Urothelium cell line (cell line): ENCODE measurements at regions not wholly inside any gene's neighbourhood (a gene's known extent, or its start where the extent isn't known, plus 50 kb on each side); places are given as distances from the start of the nearest gene placed in this dataset.
"Not testable (repeated sequence)": the region's sequence is repeated elsewhere in the genome, so short reads cannot be mapped to it uniquely, and the experiment has no call there.

ENCODE experiments used
- DNase-seq: peaks from one replicate; pipeline ENCODE4 v3.0.0; 2011; ENCODE audit warnings: low spot score, mixed read lengths
- FAIRE-seq: peaks from 2 replicates; lab custom pipeline; 2011; peaks lifted over from hg19 to GRCh38; lab: Jason Lieb, UNC

DNA sequence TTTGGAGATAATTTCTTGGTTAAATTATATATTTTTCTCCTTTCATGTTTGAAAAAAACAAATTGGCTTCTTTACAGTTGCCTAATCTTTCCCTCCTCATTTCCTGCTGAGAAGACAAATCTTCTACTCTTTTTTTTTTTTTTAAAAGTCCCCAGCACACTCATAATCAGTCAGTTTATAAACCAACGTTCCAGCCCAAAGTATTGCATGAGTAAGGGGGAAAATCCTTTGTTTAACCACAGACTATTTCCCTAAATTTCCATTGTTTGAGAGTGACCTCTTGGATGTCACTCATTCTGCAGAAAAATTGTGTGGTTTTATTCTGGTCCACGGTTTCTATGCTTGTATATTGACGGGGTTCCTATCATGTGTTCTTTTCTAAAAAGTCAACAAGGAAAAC is 55.1 kb upstream of the TLR4 start:
- DNase-seq (peak; percentile 10), FAIRE-seq (no peak)

DNA sequence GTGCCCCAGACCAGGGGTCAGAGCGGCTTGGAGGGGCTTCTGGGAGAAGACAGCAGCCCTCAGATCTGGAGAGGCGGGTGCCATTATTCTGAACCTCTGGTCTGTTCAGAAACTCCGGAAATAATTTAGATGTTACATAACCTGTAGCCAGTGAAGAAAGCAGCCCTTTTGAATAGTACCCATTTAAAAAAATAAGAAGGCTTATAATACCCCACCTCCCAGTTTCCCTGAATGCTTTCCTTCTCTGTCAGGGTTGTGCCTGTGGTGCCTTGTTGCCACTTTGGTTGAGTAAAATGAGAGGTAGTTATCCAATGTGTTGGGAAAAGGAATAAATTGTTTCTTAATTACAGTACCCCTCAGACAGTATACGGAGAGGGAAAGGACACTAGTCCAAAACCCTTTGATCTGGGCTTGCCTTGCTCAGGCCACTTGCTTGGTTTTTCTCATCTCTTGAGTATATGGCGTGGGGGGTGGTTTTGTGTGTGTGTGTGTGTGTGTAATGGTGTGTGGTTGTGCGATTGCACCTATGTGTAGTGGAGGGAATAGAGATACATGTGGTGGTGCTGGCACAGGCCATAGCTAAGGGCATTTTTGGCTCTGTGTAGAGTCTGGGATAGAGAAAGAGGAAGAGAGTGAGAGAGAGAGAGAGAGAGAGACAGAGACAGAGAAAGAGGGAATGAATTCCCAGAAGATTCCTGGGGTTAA is 59.1 kb upstream of the TLR4 start:
- FAIRE-seq (no peak), DNase-seq (peak; percentile 3)

GRCh38 chr9:117644133-117644931 is 59.9 kb upstream of the TLR4 start:
- FAIRE-seq (no peak), DNase-seq (peak; percentile 49)

GRCh38 chr9:117643288-117643654 is 60.9 kb upstream of the TLR4 start:
- no peak for FAIRE-seq
- DNase-seq = no peak

GRCh38 chr9:117642571-117643287 is 61.5 kb upstream of the TLR4 start:
- not testable (repeated sequence) for FAIRE-seq, DNase-seq

GRCh38 chr9:117636681-117637080 is 67.5 kb upstream of the TLR4 start:
- FAIRE-seq = no peak
- no peak for DNase-seq

GRCh38 chr9:117625154-117625553 is 79.0 kb upstream of the TLR4 start:
- no peak for DNase-seq
- no peak for FAIRE-seq

- DNase-seq (no peak), FAIRE-seq (no peak)
Observed at GRCh38 chr9:117624106-117624505, 80.1 kb upstream of the TLR4 start.

DNA sequence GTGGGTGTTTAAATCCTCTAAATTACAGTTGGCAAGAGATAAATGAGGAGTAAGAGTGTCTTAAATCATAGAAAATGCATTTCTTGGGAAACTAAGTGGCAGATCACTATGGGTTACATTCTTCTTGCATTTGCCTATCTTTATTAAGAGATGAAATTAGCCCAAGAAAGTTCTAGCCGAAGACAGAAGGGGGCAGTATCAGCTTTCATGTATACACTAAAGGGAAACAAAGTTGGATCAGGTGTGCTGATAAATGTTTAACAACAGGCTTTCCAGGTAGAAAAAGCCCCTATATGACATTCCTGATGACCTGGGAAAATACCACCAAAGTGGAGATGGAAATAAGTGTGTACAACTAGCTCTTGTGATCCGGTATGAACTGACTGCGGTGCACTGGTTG is 81.9 kb upstream of the TLR4 start:
- FAIRE-seq = no peak
- DNase-seq = no peak

GRCh38 chr9:117616431-117616831 is 87.8 kb upstream of the TLR4 start:
- DNase-seq (no peak), FAIRE-seq (no peak)

DNA sequence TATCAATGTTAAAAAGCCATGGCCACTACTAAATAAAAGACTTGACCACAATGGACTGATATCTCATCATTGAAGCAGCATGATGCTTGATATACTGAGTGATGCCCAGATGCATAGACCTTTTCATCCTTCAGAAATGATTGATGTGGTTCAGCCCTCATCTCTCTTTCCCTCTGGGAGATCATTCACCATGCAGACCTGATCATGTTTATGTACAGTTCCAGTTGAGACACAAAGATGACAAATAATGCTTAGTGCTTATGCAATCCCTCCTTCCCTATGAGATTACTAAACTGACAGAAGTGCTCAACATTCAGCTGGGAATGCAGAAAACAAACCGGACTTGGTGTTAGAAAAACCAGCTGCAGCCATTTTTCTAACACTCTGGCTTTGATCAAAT is 91.9 kb upstream of the TLR4 start:
- FAIRE-seq = no peak
- DNase-seq = no peak

- DNase-seq = no peak
- FAIRE-seq = no peak
Observed at GRCh38 chr9:117597977-117598376, 106.2 kb upstream of the TLR4 start.

- no peak for DNase-seq
- FAIRE-seq = no peak
Observed at GRCh38 chr9:117596678-117597077, 107.5 kb upstream of the TLR4 start.

DNA sequence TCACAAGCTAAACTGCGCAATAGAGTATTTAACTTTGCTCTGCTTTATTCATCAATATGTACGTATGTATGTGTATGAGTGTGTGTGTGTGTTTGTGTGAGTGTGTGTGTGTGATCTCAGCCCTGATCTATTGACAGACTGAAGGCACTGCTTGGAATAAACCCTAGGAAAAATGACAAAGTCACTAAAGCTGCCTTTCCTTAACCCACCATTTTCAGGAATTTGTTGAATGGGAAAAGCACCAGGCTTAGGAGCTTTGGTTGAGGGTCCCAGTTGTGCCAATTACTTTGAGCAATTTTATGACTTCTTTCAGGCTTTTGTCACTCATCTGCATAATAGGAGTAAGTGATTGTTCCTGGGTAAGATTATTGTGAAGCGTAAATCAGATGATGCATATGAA is 108.6 kb upstream of the TLR4 start:
- DNase-seq (no peak), FAIRE-seq (no peak)

- FAIRE-seq (no peak), DNase-seq (no peak)
Observed at GRCh38 chr9:117587263-117587662, 116.9 kb upstream of the TLR4 start.

DNA sequence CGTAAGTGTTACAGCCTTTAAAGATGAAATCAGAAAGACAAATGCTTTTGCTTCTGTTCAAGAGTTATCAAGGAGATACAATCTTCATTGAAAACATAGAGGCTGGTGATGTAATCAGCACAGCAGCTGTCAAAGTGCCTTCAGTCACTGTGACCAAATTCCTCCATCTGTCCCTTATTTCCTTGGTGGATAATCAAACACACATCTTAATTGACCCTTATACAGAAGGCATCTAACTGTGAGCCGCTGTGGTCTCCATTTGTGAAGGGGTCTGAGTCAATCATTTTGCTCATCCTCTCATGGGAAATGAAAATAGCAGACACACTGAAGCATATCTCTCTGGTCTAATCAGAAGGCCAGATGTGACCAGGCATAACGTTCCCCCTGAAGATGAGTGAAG is 130.1 kb upstream of the TLR4 start:
- no peak for FAIRE-seq
- no peak for DNase-seq

- FAIRE-seq = no peak
- no peak for DNase-seq
Observed at GRCh38 chr9:117564839-117565238, 139.4 kb upstream of the TLR4 start.

- DNase-seq = no peak
Observed at GRCh38 chr9:117561761-117562160, 142.4 kb upstream of the TLR4 start.

DNA sequence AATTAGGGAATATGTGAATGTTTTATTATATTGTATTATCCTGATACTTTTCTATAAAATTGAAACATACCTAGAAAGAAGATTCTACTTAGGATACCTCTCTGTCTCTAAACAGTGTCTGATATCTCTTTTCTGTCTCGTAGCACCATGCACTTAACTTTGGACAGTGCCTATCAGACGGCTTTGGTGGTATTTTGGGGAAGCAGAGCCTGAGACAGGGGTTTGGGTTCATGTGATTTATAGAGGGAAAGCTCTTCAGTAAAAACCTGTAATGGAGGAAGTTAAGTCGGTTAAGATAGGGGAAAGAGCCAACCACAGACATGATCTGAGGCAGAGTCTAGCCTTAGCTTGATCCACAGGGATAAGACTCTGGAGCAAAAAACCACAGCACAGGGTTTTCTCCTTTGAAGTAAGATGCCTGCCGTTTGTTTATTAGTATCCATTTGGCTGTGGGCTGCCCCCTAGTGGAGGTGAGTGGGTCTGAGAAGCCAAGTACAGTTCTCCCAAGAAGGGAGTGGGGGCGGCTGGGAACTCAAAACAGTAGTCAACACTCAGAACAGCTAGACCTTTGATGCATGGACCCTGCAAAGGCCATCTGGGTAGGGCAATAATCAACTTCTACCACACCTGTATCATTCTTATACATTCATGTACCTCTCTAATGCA is 141.2 kb upstream of the ASTN2 start:
- FAIRE-seq (no peak), DNase-seq (peak; percentile 52)

More at GRCh38 chr9:117561761-117562160, 142.4 kb upstream of the TLR4 start:
- no peak for FAIRE-seq

DNA sequence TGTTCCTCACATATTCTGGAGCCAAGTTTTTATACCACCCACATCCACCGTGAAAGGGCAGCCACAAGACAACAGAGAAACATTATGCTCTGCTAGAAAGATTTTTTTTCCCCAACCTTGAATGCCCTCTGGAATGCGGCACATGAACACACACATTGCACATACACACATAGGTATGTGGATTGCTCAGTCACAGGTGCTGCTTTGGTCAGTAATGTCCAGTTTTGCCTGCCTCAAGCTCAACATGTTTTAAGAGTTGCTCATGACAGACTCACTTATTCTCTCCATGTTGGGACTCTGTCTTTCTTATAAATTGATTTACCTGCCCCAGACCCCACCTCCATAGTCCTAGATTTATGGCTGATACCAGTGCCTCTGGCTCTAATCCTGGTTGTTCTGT is 138.0 kb upstream of the ASTN2 start:
- FAIRE-seq = no peak

GRCh38 chr9:117551171-117551570 is 136.3 kb upstream of the ASTN2 start:
- no peak for DNase-seq
- FAIRE-seq = no peak

More for the DNA sequence above, 138.0 kb upstream of the ASTN2 start:
- no peak for DNase-seq
